Small intestine (tissue), 7 donors: ENCODE measurements at regions not wholly inside any gene's neighbourhood (a gene's known extent, or its start where the extent isn't known, plus 50 kb on each side); places are given as distances from the start of the nearest gene placed in this dataset.
A peak's percentile ranks its signal among the peaks of the same experiment; 100 is the strongest.

ENCODE experiments used
- DNase-seq, 2 donors: peaks; one replicate each; pipeline versions ENCODE4 v3.0.0 to v3.0.0-alpha.2; 2013
- FAIRE-seq: peaks from 2 replicates; lab custom pipeline; 2012; peaks lifted over from hg19 to GRCh38; lab: Jason Lieb, UNC
- H3K27ac ChIP-seq, 3 donors: one replicate each; pipeline ENCODE4 v1.5.1; 2013; ENCODE audit warnings: low read length in 2 of 3, mild to moderate bottlenecking in 2 of 3, control low read depth in 1 of 3, inconsistent platforms in 1 of 3, low read depth in 1 of 3, moderate library complexity in 1 of 3
- H3K27me3 ChIP-seq, 3 donors: one replicate each; pipeline ENCODE4 v1.6.1; 2013; ENCODE audit warnings: low read length in 3 of 3, inconsistent platforms in 1 of 3; ENCODE audit not compliant: control insufficient read depth in 3 of 3, insufficient read depth in 3 of 3
- H3K36me3 ChIP-seq, 3 donors: one replicate each; pipeline ENCODE4 v1.6.1; 2013; ENCODE audit warnings: low read length in 3 of 3, inconsistent platforms in 1 of 3, low read depth in 1 of 3, mild to moderate bottlenecking in 1 of 3, moderate library complexity in 1 of 3; ENCODE audit not compliant: control insufficient read depth in 3 of 3, insufficient read depth in 2 of 3
- H3K4me1 ChIP-seq, 3 donors: one replicate each; pipeline ENCODE4 v1.6.1; 2013; ENCODE audit warnings: low read length in 2 of 3, inconsistent platforms in 1 of 3, low read depth in 1 of 3, mild to moderate bottlenecking in 1 of 3, moderate library complexity in 1 of 3; ENCODE audit not compliant: control insufficient read depth in 3 of 3, insufficient read depth in 2 of 3
- H3K4me3 ChIP-seq, 3 donors: one replicate each; pipeline ENCODE4 v1.5.1; 2013; ENCODE audit warnings: low read length in 3 of 3, control low read depth in 1 of 3, inconsistent platforms in 1 of 3, low read depth in 1 of 3, mild to moderate bottlenecking in 1 of 3, moderate library complexity in 1 of 3
- H3K9me3 ChIP-seq, 2 donors: one replicate each; pipeline ENCODE4 v1.6.1; 2013; ENCODE audit warnings: low read depth in 1 of 2, low read length in 1 of 2; ENCODE audit not compliant: control insufficient read depth in 2 of 2, insufficient read depth in 1 of 2
- WGBS, 3 donors: extraction: QIAGEN DNeasy Blood & Tissue Kit; methylation state at CpG; one replicate each; pipeline ENCODE4 v1.1.7; 2013; 5-methylcytosine and 5-hydroxymethylcytosine counted together
- donor health status: healthy with polysubstance abuse.
- donor health status: control.
- donor health status: control.
- donor health status: Bipolar disorder and iron deficiency.
- donor health status: healthy.

DNA sequence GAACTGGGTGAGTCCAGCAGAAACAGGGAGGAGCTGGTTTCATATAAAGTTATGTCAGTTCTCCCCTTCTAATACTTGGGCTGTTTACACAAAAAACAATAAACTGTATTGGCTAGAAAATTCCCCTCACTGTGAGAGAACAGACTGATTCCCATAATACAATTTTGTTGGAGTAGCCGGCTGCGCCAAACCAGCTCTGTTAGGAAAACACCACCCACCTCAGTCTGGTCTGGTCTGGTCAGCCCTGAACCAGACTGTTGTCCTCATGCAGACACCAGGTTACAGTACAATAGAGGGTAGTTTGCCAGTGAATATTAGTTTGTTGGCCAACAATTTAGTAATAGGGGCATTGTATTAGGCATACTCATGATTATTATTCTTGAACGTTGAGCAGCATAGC lies 356.4 kb downstream of the EFNA5 start:
- 67 to 81% (median 73%) methylated on average over 3 of the region's 3 CpGs for WGBS, 3 donors
- Histone ChIP-seq H3K9me3 (no peaks in the 10 kb centered on the region), H3K27ac (no peak overlapping the region), H3K4me1 (no peaks in the 10 kb centered on the region), H3K4me3 (no peak overlapping the region), H3K36me3 (no peaks in the 10 kb centered on the region), H3K27me3 (no peaks in the 10 kb centered on the region)
- no peak for DNase-seq
- FAIRE-seq: no peak

DNA sequence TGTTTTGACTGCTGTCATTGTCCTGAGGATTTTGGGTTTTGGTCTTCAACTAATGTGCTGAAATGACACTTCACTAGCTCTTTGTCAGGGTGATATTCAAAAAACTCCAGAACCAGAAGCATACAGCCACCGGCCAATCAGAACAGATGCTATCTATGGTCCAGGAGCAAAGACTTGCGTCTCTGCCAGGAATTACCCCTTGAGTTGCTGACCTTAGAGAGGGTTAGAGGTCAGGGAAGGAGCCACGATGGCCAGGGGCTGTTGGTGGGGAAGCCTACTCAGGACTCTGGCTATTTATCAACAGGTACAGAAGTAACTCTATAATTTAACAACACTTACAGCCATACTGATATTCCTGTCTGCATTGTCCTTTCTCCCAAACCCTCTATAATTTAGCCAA lies 356.8 kb downstream of the EFNA5 start:
- 56 to 86% (median 72%) methylated on average over 3 of the region's 3 CpGs for WGBS, 3 donors
- Histone ChIP-seq H3K4me3 (no peak overlapping the region), H3K27me3 (no peaks in the 10 kb centered on the region), H3K27ac (no peak overlapping the region), H3K36me3 (no peaks in the 10 kb centered on the region), H3K9me3 (no peaks in the 10 kb centered on the region), H3K4me1 (no peaks in the 10 kb centered on the region)
- DNase-seq (no peak), FAIRE-seq (no peak)

DNA sequence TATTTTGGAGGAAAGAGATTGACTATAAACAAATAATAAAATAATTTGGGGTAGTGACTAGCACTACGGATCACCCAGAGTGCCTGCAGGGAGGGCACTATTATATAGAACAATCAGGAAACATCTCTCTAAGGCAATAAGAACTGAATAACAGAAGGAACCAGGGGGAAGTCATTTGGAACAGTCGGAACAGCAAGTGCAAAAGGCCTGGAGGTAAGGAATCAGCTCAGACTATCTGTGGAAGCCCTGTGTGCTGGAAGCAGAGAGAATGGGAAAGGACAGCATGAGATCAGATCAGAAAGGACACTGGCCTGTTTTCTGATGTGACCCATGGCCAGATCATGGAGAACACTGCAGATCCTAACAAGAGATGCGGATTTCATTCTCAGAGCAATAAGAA lies 357.6 kb downstream of the EFNA5 start:
- no peaks in the 10 kb centered on the region for H3K9me3 ChIP-seq
- DNase-seq (no peak), FAIRE-seq (no peak)
- 89 to 91% (median 91%) methylated on average over 3 of the region's 3 CpGs for WGBS, 3 donors
- H3K36me3 ChIP-seq: no peaks in the 10 kb centered on the region
- no peak overlapping the region for H3K4me3 ChIP-seq
- no peaks in the 10 kb centered on the region for H3K27me3 ChIP-seq
- no peak overlapping the region for H3K27ac ChIP-seq
- no peaks in the 10 kb centered on the region for H3K4me1 ChIP-seq

DNA sequence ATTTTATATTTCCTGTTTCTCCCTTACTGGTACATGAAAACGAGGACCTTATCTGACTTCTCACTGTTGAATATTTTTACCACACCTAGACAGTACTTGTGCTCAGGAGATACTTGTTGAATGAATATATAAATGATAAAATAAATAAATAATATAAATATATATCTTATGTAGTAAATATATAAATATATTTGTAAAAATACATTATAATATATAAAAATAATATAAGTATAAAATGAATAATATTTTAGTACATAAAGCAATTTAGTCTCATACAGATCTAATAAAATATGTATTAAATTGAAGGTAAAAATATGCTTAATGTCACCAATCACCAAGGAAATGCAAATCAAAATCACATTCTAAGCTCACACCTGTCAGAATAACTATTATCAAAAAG lies 360.6 kb downstream of the EFNA5 start:
- 30 to 54% (median 40%) methylated on average over 1 of the region's 1 CpG for WGBS, 3 donors
- peak; percentile 92 for FAIRE-seq

DNA sequence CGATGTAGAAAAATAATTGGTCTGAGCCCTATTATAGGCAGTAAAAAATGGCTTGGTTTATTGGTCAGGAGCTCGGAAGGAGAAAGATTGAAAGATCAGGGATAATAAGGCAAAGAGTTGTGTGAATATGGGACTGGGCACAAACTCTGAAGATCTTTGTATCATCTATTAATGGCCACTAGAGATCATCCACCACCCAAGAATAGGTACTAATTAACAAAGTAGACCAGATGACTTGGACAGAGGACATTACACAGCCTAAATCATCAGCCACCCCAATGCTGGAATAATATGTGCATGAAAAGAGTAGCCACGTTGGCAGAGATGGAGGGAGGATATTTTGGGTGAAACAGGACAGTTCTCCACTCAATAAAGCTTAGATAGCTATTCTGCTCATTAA lies 364.1 kb downstream of the EFNA5 start:
- no peak for DNase-seq
- WGBS, 3 donors: 80 to 92% (median 91%) methylated on average over 3 of the region's 3 CpGs
- Histone ChIP-seq H3K9me3 (no peaks in the 10 kb centered on the region), H3K27me3 (no peaks in the 10 kb centered on the region), H3K4me3 (no peak overlapping the region), H3K36me3 (no peaks in the 10 kb centered on the region), H3K27ac (no peak overlapping the region), H3K4me1 (no peaks in the 10 kb centered on the region)
- FAIRE-seq: no peak

More for the DNA sequence above, 360.6 kb downstream of the EFNA5 start:
- no peak for DNase-seq
- Histone ChIP-seq H3K27me3 (no peaks in the 10 kb centered on the region), H3K36me3 (no peaks in the 10 kb centered on the region), H3K4me3 (no peak overlapping the region), H3K27ac (no peak overlapping the region), H3K9me3 (no peaks in the 10 kb centered on the region), H3K4me1 (no peaks in the 10 kb centered on the region)

DNA sequence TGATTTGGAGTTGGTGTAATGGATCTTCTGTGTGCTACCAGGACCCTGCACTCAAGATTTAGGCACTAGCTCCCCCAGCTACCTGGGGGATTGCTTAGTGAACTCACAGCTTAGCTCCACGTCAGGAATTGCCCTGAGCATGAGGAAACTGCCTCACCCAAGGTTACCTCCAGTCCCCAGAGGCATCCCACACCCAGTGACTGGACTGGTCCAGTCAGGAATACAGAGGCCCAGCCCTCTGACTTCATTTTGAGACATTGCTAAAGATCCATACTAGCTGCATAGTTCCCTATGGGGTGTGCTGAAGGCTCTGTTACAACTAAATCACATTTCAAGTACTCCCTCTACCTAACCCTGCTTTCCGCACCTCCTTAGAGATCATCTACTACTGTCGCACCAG lies 364.7 kb downstream of the EFNA5 start:
- DNase-seq (no peak), FAIRE-seq (no peak)
- H3K36me3 ChIP-seq: no peaks in the 10 kb centered on the region
- WGBS, 3 donors: 78 to 91% (median 90%) methylated on average over 3 of the region's 3 CpGs
- H3K9me3 ChIP-seq: no peaks in the 10 kb centered on the region
- no peaks in the 10 kb centered on the region for H3K27me3 ChIP-seq
- no peaks in the 10 kb centered on the region for H3K4me1 ChIP-seq
- no peak overlapping the region for H3K4me3 ChIP-seq
- no peak overlapping the region for H3K27ac ChIP-seq

DNA sequence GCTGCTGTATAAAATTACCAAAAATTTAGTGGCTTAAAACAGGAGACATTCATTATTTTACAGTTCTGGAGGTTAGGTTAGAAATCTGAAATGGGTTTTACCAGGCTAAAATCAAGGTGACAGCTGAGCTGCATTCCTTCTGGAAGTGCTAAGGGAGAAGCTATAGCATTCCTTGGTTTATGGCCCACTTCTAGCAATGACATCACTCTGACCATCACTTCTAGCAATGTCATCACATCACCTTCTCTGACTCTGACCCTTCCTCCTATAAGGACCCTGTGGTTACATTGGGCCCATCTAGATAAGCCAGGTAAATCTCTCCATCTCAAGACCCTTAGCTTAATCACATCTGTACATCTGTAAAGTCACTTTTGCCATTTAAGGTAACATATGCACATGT lies 366.1 kb downstream of the EFNA5 start:
- H3K4me3 ChIP-seq: no peak overlapping the region
- no peaks in the 10 kb centered on the region for H3K36me3 ChIP-seq
- DNase-seq (peak in 1 of 2 donors; percentile 32), FAIRE-seq (no peak)
- H3K4me1 ChIP-seq: no peaks in the 10 kb centered on the region
- H3K27ac ChIP-seq: no peak overlapping the region
- H3K27me3 ChIP-seq: no peaks in the 10 kb centered on the region
- no peaks in the 10 kb centered on the region for H3K9me3 ChIP-seq

DNA sequence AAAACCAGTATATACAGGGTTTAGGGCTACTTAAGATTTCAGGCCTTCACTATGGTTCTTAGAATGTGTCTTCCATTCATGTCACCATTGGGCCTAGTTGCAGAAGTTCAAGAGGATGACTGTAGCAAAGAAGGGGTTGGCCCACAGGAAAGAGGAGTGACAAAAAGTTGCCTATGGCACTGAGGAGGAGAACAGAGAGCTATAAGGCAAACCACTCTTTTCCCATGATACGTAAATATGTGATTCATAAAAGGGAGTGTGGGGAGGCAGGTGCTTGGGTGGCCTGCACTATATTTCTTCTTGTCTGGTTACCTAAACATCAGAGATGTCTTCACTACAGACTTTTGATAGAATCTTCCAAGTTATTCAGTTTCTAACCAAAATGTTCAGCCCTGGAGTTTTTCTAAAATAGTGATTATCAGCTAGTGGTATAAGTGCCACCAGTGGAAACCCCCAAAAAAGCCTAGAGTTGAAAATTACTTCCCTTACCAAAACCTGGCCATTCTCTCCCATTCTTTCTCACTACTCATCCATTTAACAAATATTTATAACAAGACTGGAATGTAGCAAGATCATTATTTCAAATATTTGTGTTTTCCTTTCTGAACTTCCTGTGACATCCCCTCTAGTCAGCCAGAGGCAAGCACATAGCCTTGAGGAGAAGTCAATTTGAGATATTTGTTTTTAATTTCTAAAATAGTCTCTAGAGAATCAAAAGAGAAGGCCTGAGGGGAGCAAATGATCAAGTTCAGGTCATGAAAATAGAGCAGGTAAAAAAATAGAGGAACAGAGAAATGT lies 367.4 kb downstream of the EFNA5 start:
- no peak for DNase-seq
- Histone ChIP-seq H3K36me3 (no peaks in the 10 kb centered on the region), H3K9me3 (no peaks in the 10 kb centered on the region), H3K27ac (no peak overlapping the region), H3K27me3 (no peaks in the 10 kb centered on the region), H3K4me1 (no peaks in the 10 kb centered on the region), H3K4me3 (no peak overlapping the region)
- no peak for FAIRE-seq
- 86 to 100% (median 100%) methylated on average over 1 of the region's 1 CpG for WGBS, 3 donors

DNA sequence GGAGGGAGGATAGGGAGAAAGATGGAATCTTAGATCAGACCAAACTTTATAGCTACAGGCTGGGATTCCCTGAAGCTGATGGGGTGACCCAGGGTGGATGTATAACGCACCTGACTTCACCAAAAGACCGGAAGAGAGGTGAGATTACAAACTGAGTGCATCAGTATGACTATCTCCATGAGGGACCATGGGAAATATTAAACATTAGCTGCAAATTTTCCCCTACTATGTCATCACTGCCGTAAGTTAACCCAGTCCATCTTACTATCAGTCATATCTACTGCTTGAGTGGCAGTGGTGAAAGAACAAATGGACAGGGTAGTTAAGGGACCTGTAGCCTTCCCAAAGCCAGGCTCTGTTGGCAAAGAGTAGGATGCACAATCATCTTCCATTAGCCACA lies 368.3 kb downstream of the EFNA5 start:
- Histone ChIP-seq H3K4me1 (no peaks in the 10 kb centered on the region), H3K27me3 (no peaks in the 10 kb centered on the region), H3K36me3 (no peaks in the 10 kb centered on the region), H3K9me3 (no peaks in the 10 kb centered on the region), H3K4me3 (no peak overlapping the region), H3K27ac (no peak overlapping the region)
- FAIRE-seq (no peak), DNase-seq (no peak)
- 87 to 95% (median 91%) methylated on average over 3 of the region's 3 CpGs for WGBS, 3 donors
